ENCODE measurements at regions not wholly inside any gene's neighbourhood (a gene's known extent, or its start where the extent isn't known, plus 50 kb on each side); places are given as distances from the start of the nearest gene placed in this dataset.

DNA sequence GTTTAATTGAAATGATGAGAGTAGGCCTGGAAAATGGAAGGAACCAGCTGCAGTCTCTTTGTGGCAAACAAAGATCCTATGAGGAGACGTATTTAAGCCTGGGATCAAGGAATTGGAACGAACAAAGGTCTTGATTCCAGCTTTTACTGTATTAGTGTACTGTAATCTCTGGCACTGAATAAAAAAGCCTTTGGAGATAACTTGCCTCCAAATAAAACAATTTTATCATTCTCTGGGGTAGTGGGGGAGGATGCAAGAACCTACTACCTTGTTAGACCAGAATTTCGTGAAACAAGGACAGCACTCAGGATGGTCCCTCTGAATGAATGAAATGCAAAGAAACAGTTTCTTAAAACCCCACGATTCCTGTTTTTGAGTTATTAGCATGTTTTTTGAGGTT is 134.2 kb downstream of the RWDD3 start:
- TF ChIP-seq, protein P1, sequence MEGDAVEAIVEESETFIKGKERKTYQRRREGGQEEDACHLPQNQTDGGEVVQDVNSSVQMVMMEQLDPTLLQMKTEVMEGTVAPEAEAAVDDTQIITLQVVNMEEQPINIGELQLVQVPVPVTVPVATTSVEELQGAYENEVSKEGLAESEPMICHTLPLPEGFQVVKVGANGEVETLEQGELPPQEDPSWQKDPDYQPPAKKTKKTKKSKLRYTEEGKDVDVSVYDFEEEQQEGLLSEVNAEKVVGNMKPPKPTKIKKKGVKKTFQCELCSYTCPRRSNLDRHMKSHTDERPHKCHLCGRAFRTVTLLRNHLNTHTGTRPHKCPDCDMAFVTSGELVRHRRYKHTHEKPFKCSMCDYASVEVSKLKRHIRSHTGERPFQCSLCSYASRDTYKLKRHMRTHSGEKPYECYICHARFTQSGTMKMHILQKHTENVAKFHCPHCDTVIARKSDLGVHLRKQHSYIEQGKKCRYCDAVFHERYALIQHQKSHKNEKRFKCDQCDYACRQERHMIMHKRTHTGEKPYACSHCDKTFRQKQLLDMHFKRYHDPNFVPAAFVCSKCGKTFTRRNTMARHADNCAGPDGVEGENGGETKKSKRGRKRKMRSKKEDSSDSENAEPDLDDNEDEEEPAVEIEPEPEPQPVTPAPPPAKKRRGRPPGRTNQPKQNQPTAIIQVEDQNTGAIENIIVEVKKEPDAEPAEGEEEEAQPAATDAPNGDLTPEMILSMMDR (IDR thresholded peaks at IDR 0.05; ENCODE audit: unreplicated experiment): no peak
- no peaks in the 10 kb centered on the region for H3K36me3 Mint-ChIP-seq (ENCODE audit: insufficient read depth, unreplicated experiment)
- H3K4me1 Mint-ChIP-seq (ENCODE audit: low read depth, unreplicated experiment): no peaks in the 10 kb centered on the region
- intact Hi-C loops (cut with micrococcal nuclease; ENCODE audit: unreplicated experiment): no loop called here
- no peaks in the 10 kb centered on the region for H3K9me3 Mint-ChIP-seq (ENCODE audit: low read depth, unreplicated experiment)
- peaks cover 31% of the 10 kb centered on the region for H3K27me3 Mint-ChIP-seq (ENCODE audit: unreplicated experiment)
- BruUV-seq (replicated peaks): no TSS peak
- no peak overlapping the region for H3K27ac Mint-ChIP-seq (ENCODE audit: unreplicated experiment)
- CTCF ChIA-PET: no interaction called here
- DNase-seq: no peak
- H3K4me3 Mint-ChIP-seq (ENCODE audit: low read depth, unreplicated experiment): no peak overlapping the region

DNA sequence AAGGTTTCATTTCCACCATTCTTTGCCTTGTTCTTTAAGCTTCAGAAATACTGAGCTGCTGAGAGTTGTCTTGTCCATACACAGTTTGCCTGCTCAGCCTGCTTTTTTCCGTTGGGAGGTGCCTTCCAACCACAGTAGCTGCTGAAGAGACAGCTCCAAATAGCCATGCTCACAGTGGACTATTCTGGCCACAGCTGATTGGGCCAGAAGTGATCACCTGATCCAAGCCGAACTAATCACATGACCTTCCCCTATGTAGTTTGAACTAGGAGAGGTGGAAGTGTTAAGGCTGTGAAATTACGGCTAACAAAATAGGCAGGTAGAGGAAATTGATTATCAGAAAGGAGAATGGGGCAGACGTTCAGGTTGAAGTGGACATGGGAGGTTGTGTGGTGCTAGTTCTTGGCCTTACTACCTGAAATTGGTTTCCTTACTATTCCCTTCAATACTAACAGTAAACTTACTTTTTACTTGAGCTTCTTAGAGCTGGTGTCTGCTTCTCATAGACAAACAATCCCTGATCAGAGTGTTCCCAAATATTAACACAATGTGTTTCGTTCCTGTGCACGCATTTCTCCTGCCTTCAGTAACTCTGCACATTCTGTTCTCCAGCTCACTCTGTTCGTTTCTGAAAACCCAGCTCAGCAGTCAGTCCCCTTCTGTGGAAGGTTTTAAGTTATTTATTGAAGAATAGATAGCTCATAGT is 136.1 kb downstream of the RWDD3 start:
- no peaks in the 10 kb centered on the region for H3K4me1 Mint-ChIP-seq (ENCODE audit: low read depth, unreplicated experiment)
- no peaks in the 10 kb centered on the region for H3K36me3 Mint-ChIP-seq (ENCODE audit: insufficient read depth, unreplicated experiment)
- no peaks in the 10 kb centered on the region for H3K9me3 Mint-ChIP-seq (ENCODE audit: low read depth, unreplicated experiment)
- CTCF ChIA-PET: no interaction called here
- TF ChIP-seq, protein P1 (IDR thresholded peaks at IDR 0.05; ENCODE audit: unreplicated experiment): no peak
- no peak for DNase-seq
- no peak overlapping the region for H3K4me3 Mint-ChIP-seq (ENCODE audit: low read depth, unreplicated experiment)
- BruUV-seq (replicated peaks): no TSS peak
- intact Hi-C loops (cut with micrococcal nuclease; ENCODE audit: unreplicated experiment): no loop called here
- H3K27ac Mint-ChIP-seq (ENCODE audit: unreplicated experiment): no peak overlapping the region
- H3K27me3 Mint-ChIP-seq (ENCODE audit: unreplicated experiment): peaks cover 23% of the 10 kb centered on the region

DNA sequence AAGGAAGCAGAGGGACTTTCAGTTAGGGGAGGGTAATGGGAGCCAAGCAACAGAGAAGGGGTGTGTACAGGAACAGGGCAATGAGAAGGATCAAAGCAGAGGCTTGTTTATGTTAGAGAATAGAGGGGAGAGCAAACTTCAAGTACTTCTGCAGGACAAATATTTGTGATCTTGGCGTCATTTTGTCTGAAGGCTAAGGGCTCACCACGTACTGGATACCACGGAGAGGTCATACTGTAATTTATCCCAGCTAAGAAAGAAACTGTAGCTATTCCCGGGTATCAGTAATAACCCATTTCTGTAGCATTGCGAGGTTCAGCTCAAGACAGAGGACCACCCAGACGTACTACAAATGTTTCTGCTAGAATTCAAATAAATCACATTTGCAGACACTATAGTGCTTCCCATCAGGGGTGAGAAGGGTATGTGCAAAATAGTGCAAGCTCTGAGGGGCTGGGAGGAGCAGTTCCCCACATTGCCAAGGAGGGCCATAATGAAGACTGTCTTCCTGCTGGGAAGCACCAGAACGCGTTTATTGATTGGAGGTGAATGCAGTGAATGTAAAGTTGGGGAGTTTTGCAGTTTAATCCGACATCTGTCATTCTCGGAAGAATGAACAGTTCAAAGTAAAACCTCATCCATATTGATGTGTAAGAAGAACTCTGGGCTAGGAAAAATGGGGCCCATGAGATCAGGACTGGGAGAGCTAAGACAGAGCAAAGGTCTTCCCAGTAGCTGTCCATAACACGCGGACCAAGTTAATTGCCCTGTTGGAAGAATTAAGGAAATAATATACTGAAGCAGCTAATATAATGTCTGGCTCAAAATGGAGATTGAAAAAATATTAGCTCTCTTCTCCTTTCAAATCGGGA is 136.9 kb downstream of the RWDD3 start:
- CTCF ChIA-PET: no interaction called here
- no TSS peak for BruUV-seq (replicated peaks)

DNA sequence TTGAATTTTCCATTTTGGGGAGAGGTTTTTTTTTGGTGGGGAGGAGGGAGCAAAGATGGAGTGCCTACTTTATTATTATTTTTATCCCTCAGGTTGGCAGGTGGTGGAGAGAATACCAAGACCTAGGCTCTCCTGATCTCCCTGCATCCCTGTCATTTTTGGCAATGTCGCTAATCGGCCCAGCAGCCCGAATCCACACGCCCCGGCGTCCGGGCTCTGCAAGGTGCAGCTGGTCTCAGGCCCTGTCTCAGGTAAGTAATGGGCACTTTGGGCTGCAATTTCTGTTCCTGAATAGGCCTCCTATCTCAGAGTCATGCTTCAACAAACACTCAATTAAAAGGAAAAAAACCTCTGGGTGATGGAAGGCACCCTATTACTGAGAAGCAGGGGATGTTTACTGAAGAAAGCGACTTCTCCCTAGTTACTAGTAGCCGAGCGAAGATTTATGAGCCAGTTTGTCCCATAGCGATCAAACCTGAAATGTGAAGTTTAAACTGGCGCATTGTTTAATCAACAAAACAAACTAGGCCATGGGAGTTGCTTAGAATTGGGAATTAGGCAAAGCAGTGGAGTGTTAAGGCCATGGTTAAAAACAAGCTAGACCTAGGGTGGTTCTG is 137.8 kb downstream of the RWDD3 start:
- no peaks in the 10 kb centered on the region for H3K36me3 Mint-ChIP-seq (ENCODE audit: insufficient read depth, unreplicated experiment)
- H3K4me3 Mint-ChIP-seq (ENCODE audit: low read depth, unreplicated experiment): no peak overlapping the region
- no peaks in the 10 kb centered on the region for H3K4me1 Mint-ChIP-seq (ENCODE audit: low read depth, unreplicated experiment)
- no TSS peak for BruUV-seq (replicated peaks)
- intact Hi-C loops (cut with micrococcal nuclease; ENCODE audit: unreplicated experiment): no loop called here
- H3K27me3 Mint-ChIP-seq (ENCODE audit: unreplicated experiment): peaks cover 19% of the 10 kb centered on the region
- H3K9me3 Mint-ChIP-seq (ENCODE audit: low read depth, unreplicated experiment): no peaks in the 10 kb centered on the region
- no peak for DNase-seq
- no peak overlapping the region for H3K27ac Mint-ChIP-seq (ENCODE audit: unreplicated experiment)
- TF ChIP-seq, protein P1 (IDR thresholded peaks at IDR 0.05; ENCODE audit: unreplicated experiment): no peak
- CTCF ChIA-PET: interaction anchor here (0.7 kb wide), 1 partner anchor 1609 kb away, joined by 3 read pairs; no protein-coding TSS in a partner anchor

More for the DNA sequence above, 136.9 kb downstream of the RWDD3 start:
- H3K4me1 Mint-ChIP-seq (ENCODE audit: low read depth, unreplicated experiment): no peaks in the 10 kb centered on the region
- no peak for DNase-seq
- no peak overlapping the region for H3K27ac Mint-ChIP-seq (ENCODE audit: unreplicated experiment)
- H3K27me3 Mint-ChIP-seq (ENCODE audit: unreplicated experiment): peaks cover 19% of the 10 kb centered on the region
- TF ChIP-seq, protein P1 (IDR thresholded peaks at IDR 0.05; ENCODE audit: unreplicated experiment): no peak
- no peaks in the 10 kb centered on the region for H3K9me3 Mint-ChIP-seq (ENCODE audit: low read depth, unreplicated experiment)
- H3K36me3 Mint-ChIP-seq (ENCODE audit: insufficient read depth, unreplicated experiment): no peaks in the 10 kb centered on the region
- no peak overlapping the region for H3K4me3 Mint-ChIP-seq (ENCODE audit: low read depth, unreplicated experiment)
- intact Hi-C loops (cut with micrococcal nuclease; ENCODE audit: unreplicated experiment): no loop called here

All from Calu3 (cell line).